ENCODE measurements at regions not wholly inside any gene's neighbourhood (a gene's known extent, or its start where the extent isn't known, plus 50 kb on each side); places are given as distances from the start of the nearest gene placed in this dataset.

GRCh38 chr2:238741277-238741676 lies 106.6 kb upstream of the TWIST2 start:
- POLR2A ChIA-PET = no interaction called here
- Histone ChIP-seq H3K4me2 (no peak overlapping the region), H3K27ac (no peak overlapping the region), H3K4me1 (no peaks in the 10 kb centered on the region), H3K9me3 (0 out of 3 replicates have a peak, but pooled peaks cover 11% of the 10 kb centered on the region), H3K4me3 (no peak overlapping the region)
- FAIRE-seq = no peak
- WGBS (ENCODE audit: missing lambda C conversion rate) = 45% methylated on average over 2 of the region's 2 CpGs
- TF ChIP-seq RNF2 (IDR thresholded peaks at IDR 0.05; ENCODE audit: borderline replicate concordance, low read depth) (no peak), RARB (CRISPR knock-in tag; IDR thresholded peaks at IDR 0.05) (no peak), HDAC2 (IDR thresholded peaks at IDR 0.05) (no peak), ZC3H11A (IDR thresholded peaks at IDR 0.05) (no peak), TFCP2L1 (CRISPR knock-in tag; IDR thresholded peaks at IDR 0.05) (no peak), JUNB (IDR thresholded peaks at IDR 0.05) (no peak), ATOH8 (CRISPR knock-in tag; IDR thresholded peaks at IDR 0.05; ENCODE audit: low read depth) (no peak), FOXS1 (CRISPR knock-in tag; IDR thresholded peaks at IDR 0.05) (no peak), CBX8 (IDR thresholded peaks at IDR 0.05) (no peak), ESRRA (IDR thresholded peaks at IDR 0.05; ENCODE audit: borderline replicate concordance, low read length) (no peak), NPAS2 (CRISPR knock-in tag; IDR thresholded peaks at IDR 0.05; ENCODE audit: borderline replicate concordance) (no peak), BCL3 (IDR thresholded peaks at IDR 0.05) (no peak), HOXB13 (CRISPR knock-in tag; IDR thresholded peaks at IDR 0.05; ENCODE audit: low read depth) (no peak), EHF (CRISPR knock-in tag; IDR thresholded peaks at IDR 0.05) (no peak), GATA3 (IDR thresholded peaks at IDR 0.05; ENCODE audit: borderline replicate concordance) (no peak), HEYL (CRISPR knock-in tag; IDR thresholded peaks at IDR 0.05) (no peak)
- CTCF ChIA-PET = interaction anchor here (1.6 kb wide), 1 partner anchor 13 kb away, joined by 4 read pairs; no protein-coding TSS in a partner anchor
- DNase-seq (ENCODE audit: low read depth in 1 of 2, low spot score in 1 of 2) = no peak
- ATAC-seq = no peak

- CTCF ChIA-PET = interaction anchor here (1.6 to 2.3 kb wide), 2 partner anchors 12 to 43 kb away, joined by 4 to 9 read pairs; no protein-coding TSS in a partner anchor
Observed at GRCh38 chr2:238742066-238742465, 105.8 kb upstream of the TWIST2 start.

More at GRCh38 chr2:238742066-238742465, 105.8 kb upstream of the TWIST2 start:
- H3K4me3 ChIP-seq = no peak overlapping the region
- 37% methylated on average over 3 of the region's 3 CpGs for WGBS (ENCODE audit: missing lambda C conversion rate)
- ATAC-seq (no peak), FAIRE-seq (no peak), DNase-seq (ENCODE audit: low read depth in 1 of 2, low spot score in 1 of 2) (no peak)
- 0 out of 3 replicates have a peak, but pooled peaks cover 11% of the 10 kb centered on the region for H3K9me3 ChIP-seq
- TF ChIP-seq KDM1A (IDR thresholded peaks at IDR 0.05; ENCODE audit: low read depth) (no peak), CBX2 (IDR thresholded peaks at IDR 0.05; ENCODE audit: borderline replicate concordance, low read depth) (no peak), USF2 (IDR thresholded peaks at IDR 0.05) (no peak), ZNF302 (CRISPR knock-in tag; IDR thresholded peaks at IDR 0.05) (no peak), HES2 (IDR thresholded peaks at IDR 0.05) (no peak), FOXS1 (CRISPR knock-in tag; IDR thresholded peaks at IDR 0.05) (no peak), MAX (IDR thresholded peaks at IDR 0.05) (no peak)
- no peak overlapping the region for H3K4me2 ChIP-seq
- POLR2A ChIA-PET = interaction anchor here (0.6 kb wide), 1 partner anchor 1515 kb away, joined by 3 read pairs; no protein-coding TSS in a partner anchor
- no peaks in the 10 kb centered on the region for H3K4me1 ChIP-seq
- H3K27ac ChIP-seq = no peak overlapping the region

Measured in A549 (cell line).